ENCODE measurements at regions not wholly inside any gene's neighbourhood (a gene's known extent, or its start where the extent isn't known, plus 50 kb on each side); places are given as distances from the start of the nearest gene placed in this dataset.

DNA sequence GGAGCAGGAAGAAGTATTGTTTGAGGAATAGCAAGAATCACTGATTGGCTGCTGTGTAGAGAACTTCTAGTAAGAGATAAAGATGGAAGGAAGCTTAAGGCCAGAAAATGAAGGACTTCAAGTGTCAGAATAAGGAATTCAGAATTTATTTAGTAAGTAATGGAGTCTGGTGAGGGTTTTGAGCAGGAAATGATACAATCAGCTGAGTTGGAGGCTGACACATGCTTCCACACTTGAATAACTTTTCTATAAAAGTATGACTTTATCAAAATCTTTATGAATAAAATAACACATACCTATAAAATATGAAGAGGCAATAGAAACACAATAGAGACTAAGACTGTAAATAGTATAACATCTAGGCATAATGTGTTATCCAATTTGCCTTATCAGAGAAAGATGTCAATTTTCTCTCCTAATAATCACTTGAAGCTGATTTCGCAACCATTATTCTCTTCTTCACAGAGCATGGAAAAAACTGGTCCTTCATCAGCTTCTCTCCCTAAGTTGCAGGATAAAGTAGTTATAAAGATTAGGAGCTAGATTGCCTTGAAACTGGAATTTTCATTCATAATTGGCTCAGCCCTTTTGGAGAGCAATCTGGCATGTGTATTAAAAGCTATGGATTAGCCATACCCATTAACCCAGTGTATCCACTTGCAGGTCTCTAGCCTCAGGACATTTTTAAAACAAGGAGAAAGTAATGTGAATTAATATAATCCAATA lies 143.4 kb downstream of the ZNF608 start:
- DNase-seq (ENCODE audit: low spot score), result no peak
- intact Hi-C loops (cut with DNase I), result loop anchor here (5.0 kb wide), 1 partner anchor 61 kb away; no protein-coding TSS in a partner anchor

DNA sequence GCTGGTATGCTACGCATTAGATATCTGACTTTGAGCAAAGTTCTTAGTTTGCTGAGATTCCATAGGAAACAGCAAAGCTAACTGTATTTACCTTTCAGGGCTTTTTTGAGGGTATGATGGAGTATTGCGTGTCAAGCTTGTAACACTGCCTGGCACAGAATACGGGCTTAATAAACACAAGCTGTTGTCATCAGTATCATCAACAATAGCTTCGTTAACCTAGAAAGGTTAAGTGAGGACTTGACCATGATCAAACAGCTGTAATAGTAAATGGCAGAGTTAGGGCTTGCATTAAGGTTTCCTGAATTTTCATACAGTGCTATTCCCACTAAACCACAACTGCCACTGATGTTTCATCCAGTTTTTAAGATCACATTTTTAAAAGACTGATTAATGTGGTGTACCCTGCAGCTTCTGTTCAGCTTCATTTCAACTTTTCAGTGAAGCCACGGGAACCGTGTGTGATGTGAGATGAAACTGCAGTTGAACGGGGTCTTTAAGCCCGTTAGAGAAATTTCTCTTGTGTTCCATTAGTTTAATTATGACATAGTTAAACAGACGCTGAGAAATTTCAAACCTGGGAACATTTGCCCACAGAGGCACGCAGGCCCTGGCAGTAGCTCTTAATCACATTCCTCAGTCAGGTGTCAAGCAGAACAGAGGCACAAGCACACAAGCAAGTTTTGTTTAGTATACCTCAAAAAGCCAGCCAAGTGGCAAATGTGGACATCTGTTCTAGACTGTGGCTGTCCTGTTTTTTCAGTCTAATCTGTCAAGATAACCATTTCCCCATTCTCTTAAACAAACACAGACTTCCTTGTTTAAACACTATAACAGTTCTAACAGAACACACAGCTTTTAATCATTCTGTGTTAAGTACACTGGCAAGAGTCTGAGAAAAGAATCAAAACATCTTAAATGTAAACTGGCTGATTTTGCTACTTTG lies 147.1 kb downstream of the ZNF608 start:
- no peak for DNase-seq (ENCODE audit: low spot score)
- intact Hi-C loops (cut with DNase I), result no loop called here

DNA sequence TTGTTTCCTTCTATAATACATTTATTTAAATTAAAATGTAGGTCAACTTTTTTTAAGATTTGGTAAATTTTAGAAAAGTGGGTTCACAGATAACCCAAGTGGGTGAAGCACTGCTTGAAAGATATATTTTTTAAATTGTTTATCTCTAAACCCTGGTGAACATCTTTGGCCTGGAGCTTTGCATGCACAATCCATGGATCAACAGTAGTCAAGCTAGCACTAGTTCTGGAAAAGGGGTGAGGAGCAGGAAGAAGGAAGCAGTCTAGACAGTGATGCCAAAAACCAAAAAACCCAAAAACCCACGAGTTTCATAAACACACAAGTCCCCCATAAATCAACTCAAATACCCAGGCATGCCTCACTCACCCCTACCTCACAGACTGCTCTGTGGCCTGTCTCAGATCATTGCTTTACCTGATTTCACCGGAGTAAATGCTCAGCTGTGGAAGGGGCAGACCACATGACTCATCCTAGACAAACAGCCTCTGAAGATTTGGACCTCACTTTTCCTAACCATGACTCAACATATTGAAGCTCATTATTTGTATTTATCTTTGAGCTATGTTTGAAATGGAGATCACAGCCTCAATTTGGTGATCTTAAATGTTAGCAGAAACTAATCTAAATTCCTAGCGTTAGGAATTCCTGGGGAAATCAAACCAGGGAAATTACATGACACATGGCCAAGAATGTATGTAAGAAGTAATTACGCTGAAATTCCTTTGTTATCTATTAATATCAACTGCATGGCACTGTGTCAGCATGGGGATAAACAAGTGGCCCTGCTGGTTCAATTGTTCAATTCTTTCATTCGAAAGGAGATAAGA lies 149.6 kb downstream of the ZNF608 start:
- no peak for DNase-seq (ENCODE audit: low spot score)

DNA sequence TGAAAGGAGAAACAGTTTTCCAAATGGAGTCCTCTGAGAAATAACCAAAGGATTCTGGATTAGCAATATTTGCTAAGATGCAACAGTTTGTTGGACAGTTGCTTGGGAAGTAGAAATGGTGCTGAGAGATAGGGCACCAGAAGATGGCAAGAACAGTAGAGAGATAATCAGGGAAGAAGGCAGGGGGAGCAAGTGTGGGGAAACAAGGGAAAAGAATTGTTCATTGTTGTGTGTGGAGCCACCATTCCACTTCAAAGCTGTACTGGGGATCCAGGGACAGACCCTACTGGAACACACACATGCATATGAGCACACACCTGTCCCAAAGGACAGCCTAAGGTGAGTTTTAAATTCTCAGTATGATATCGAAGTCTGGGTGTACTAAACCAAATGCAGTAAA lies 152.5 kb downstream of the ZNF608 start:
- no peak for DNase-seq (ENCODE audit: low spot score)
- intact Hi-C loops (cut with DNase I), result no loop called here

More for the DNA sequence above, 149.6 kb downstream of the ZNF608 start:
- intact Hi-C loops (cut with DNase I), result no loop called here

DNA sequence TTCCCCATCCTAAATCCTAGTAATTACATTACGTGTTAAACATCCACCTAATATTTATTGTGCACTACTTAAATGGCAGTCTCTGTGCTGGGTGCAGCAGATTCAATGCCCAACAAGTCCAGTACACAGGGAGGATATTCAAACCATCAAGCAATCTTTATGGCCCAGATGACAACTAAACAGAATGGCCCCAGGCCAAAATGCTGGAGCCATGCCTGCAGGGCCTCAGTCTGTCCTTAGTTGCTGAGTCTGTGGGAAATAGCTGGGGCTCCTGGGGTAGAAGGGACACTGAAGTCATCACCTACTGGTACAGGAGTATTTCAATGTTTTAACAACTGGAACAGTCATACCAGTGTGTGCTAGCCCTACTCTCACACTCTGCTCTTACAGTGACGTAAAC lies 153.5 kb downstream of the ZNF608 start:
- no peak for DNase-seq (ENCODE audit: low spot score)

DNA sequence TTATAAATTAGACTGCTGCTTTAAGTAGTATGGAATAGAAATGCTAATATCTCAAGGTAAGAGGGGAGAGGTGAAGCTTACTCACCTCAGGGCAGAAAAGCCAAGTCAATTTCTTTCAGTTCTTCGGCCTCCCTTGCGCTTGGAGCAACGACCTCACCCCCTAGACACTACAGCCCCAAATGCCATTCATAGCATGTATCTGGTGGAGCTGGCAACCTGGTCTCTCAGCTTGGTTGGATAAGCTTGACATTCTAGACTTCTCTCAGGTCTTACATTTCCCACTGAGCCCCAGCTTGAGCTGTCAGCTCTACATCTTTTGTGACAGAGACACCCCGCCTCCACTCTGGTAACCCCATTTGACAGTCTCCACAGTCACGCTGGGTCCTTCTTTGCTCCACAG lies 154.9 kb downstream of the ZNF608 start:
- intact Hi-C loops (cut with DNase I), result no loop called here

More for the DNA sequence above, 153.5 kb downstream of the ZNF608 start:
- intact Hi-C loops (cut with DNase I), result no loop called here

DNA sequence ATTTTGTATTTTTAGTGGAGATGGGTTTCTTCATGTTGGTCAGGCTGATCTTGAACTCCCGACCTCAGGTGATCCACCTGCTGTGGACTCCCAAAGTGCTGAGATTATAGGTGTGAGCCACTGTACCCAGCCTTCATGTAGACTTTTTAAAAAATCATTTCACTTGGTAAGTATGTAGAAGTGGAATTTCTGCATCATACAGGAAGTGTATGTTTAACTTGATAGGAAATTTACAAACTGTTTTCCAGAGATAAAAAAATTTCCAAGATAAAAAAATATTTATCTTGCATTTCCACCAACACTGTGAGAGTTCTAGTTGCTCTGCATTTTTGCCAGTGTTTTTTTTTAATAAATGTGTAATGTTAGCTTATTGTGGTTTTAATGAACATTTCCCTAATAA lies 155.8 kb downstream of the ZNF608 start:
- no peak for DNase-seq (ENCODE audit: low spot score)
- intact Hi-C loops (cut with DNase I), result no loop called here

More for the DNA sequence above, 154.9 kb downstream of the ZNF608 start:
- no peak for DNase-seq (ENCODE audit: low spot score)

DNA sequence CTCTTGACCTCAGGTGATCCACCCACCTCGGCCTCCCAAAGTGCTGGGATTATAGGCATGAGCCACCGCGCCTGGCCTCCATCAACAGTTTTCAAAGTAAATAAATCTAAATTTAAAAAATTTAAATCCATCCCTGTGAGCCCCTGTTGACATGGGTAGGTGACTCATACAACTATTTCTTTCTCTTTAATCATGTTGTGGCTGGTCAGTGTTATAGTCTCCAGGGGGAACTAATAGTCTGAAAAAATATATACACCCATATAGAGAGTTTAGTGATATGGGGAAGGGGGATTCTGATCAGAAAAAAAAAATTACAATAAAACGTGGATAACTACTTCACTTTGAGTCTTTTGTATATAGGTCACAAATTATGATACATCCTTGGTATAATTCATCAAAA lies 159.2 kb downstream of the ZNF608 start:
- no peak for DNase-seq (ENCODE audit: low spot score)
- intact Hi-C loops (cut with DNase I), result no loop called here

DNA sequence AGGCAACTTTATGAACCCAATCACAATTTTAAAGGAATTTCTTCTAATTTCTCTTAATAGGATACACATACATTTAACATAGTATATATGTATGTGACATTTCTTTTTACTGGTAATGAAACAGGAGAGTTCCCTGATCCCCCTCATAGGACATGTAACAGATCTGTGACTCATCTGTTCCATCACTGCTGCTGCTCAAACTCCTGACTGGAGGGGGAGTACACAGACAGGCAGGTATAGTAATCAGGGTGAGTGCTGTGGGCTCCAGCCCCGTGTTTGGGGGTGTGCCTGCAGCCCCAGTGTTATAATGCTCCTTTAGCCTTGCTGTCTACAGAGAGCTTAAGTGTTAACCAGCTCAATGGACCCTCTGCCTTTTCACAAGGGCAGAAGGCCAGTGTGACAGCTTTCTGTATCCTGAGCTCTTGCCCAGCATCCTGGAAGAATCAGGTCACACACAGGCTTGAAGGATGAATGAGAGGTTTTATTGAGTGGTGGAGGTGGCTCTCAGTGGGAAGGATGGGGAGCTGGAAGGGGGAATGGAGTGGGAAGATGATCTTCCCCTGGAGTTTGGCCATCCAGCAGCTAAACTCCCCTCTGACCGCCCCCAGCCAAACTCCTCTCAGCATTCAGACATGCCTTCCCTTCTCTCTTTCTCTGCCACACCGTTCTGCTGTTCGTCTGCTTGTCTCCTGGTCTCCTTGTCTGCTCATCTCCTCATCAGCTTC lies 161.3 kb downstream of the ZNF608 start:
- DNase-seq (ENCODE audit: low spot score), result no peak
- intact Hi-C loops (cut with DNase I), result no loop called here

DNA sequence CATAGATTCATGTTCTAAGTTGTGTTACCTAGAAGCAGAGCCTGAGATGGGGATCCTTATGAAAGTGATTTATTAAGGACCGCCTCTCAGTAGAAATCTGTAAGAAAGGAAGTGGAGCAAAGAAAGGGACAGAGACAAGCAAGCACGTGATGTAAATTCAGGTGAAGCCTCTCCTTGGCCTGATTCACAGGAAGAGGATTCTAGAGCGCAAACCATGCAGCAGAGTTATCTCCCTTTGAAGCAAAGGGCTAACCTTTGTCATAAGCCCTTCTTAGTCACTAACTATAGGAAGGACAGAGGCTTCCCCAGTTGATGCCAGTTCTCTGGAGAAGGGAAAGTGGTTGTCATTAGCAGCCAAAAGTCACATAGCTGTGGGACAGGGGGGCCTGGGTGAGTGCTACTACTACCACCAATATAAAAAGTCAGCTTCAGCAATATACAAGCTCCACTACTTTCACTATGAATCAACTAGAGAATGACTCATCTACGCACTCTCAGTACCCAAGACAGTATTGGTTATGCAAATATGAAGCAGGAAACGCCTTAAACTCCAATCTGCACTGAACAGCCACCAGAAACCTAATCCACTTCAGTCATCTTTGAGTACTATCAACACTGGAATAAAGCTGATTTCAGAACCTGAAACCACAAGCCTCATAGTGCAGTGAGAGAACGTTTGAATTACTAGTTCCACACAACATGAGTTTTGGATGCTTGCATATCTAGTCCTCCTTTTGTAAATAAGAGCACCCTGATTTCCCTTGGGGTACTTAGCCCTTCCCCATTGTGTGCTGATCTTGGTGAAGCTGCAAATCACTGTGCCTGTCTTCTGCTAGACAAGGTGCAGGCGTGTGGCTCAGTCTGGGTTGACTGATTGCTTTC lies 162.7 kb downstream of the ZNF608 start:
- intact Hi-C loops (cut with DNase I), result no loop called here
- no peak for DNase-seq (ENCODE audit: low spot score)

DNA sequence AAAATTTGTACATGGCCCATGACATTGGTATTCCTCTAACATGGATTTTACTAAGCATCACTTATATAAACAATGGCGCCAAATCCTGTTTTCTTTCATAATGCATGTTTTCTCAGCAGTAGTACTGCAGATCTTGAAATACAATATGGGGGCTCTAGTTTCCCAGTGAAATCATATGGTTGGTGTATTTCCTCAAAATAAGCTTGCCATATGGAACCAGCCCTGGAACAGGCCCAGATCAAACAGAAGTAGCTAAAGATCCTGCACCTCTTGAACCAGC lies 163.9 kb downstream of the ZNF608 start:
- DNase-seq (ENCODE audit: low spot score), result no peak
- intact Hi-C loops (cut with DNase I), result no loop called here

DNA sequence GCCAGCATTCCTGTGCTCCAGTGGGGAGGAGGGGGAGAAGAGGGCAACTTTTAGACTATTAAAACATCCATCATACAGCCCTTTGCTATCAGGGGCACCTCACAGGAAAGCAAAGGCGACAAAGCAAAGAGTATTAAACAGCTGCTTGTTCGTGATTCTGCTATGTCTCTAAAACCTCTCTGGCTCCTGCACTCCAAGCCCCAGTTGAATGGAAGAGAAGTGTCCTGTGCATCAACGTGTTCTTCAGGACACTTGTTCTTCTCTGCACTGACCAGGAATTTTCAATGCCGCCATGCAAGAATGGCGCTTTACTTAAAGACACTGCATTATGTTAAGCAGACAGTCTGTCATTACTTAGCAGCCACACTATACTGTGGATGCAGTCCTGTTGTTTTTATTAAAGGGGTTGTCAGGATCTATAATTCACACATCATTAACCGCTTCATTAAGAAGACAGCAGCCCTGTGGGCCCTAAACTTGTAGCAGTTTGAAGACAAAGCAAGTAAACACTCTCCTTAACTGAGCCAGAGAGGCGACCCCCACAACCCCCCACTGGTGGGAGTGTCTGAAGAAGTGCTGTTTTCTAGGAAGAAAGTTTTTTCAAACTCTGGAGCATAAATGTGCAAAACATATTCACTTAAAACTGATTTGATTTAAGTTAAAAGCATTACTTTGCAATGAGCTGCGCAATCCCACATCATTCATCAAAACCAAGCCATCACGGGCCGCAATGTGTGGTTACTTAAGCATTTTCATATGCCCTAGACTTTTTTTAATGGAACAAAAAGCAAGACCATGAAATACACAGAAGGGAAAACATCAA lies 164.5 kb downstream of the ZNF608 start:
- intact Hi-C loops (cut with DNase I), result no loop called here
- no peak for DNase-seq (ENCODE audit: low spot score)

DNA sequence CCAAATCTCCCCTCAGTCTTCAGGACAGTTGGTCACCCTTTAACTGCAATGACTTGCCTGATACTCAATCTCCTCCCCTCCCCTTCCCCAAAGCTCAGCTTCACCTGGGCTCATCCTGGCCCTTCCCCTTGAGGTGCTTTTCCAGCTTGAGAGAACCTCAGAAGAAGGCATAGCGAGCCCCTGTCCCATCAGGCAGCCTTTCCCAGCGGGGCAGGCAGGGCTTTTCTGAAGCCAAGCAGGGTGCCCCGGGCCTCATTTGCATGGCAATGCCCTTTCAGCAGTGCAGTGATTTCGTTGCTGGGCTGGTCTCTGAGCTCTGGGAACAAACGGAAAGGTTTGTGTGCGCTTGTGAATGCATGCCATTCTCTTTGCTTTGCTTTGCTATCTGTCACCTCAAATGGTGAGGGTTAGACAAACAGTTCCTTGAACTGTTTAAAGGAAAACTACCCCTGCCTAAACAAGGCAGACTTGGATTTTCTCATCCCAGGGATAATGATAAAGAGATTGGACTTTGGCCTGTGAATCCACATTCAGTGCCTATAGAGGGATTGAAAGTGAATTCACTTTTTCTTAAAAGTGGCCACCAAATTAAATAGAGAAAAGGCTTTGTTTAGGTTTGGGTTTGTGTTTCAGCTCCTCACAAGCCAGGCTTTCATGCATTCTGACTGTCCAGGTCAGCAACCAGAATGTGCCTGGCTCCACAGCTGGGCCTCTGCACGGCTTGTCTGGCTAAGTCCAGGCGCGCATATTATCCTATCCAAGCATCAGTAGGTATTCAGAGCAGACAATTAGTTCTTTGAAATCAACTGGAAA lies 165.3 kb downstream of the ZNF608 start:
- DNase-seq (ENCODE audit: low spot score), result no peak
- intact Hi-C loops (cut with DNase I), result no loop called here

DNA sequence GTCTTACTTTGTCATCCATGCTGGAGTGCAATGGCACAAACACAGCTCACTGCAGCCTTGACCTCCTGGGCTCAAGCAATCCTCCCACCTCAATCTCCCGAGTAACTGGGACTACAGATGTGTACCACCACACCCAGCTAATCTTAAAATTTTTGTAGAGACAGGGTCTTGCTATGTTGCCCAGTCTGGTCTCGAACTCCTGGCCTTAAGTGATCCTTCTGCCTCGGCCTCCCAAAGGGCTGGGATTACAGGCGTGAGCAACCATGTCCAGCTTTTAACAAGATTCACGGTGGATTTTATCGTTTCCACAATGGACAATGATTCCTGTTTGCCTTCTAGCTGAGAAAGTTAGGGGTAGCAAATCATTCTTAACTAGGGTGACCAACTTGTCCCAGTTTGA lies 165.9 kb downstream of the ZNF608 start:
- no peak for DNase-seq (ENCODE audit: low spot score)
- intact Hi-C loops (cut with DNase I), result no loop called here

DNA sequence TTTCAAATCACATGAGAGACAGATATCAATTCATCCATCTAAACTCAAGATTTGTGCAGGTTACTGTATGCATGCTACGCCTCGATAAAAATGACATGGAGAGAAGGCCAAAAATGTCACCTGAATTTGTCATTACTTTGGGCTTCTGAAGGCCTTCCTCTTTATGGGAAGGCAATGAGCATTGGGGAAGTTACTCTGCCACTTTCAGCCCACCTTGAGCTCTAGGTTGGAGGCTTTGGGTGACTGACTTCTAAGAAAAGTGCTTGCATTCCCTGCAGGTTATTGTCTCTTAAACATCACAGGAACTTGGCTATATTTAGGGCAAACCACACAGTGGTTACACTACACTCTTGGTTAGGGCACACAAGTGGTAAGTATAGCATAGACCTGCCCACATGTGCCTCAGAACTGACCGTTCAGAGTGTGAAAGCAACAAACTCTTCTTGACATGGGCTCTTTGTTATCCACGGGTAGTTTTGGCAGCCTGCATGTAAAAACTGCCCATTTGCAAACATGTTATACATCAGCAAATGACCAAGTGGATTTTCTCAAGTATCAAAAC lies 169.5 kb downstream of the ZNF608 start:
- intact Hi-C loops (cut with DNase I), result no loop called here
- DNase-seq (ENCODE audit: low spot score), result no peak

DNA sequence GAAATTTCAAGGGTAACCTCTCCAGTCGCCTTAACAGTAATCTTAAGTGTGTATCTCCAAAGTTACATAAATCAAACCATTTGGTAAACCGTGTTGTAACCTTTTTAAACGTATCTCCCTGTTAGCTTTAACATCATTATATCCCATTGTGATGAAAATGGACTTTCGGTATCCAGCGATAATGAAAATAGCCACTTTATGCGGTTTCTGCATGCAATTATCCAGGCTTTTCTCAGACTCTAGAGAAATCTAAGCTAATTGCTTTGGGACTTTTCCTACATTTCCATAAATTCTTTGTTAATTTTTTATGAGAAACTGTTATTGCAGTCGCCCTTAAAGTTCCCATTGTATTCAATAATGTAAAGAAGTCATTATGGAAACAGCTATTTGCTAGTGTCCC lies 170.7 kb downstream of the ZNF608 start:
- intact Hi-C loops (cut with DNase I), result no loop called here
- DNase-seq (ENCODE audit: low spot score), result no peak

Data from cardiac septum (tissue), 1 donor.